Spleen (tissue), 7 donors: ENCODE measurements at regions not wholly inside any gene's neighbourhood (a gene's known extent, or its start where the extent isn't known, plus 50 kb on each side); places are given as distances from the start of the nearest gene placed in this dataset.

ENCODE experiments used
- CTCF ChIP-seq, 11 experiments: fragments of 200-600 bp in 7 of 11; fragments of 450-650 bp in 4 of 11; sonication (generic) in 4 of 11; IDR thresholded peaks in 8 of 11; conservative IDR thresholded peaks in 3 of 11; 1 replicate in 7 of 11; 2 replicates in 4 of 11; pipeline versions ENCODE4 v1.4.0 to v1.8.0; 2016 to 2021; ENCODE audit warnings: antibody characterized with exemption in 11 of 11, inconsistent platforms in 4 of 11, mild to moderate bottlenecking in 1 of 11
- POLR2A ChIP-seq, 3 donors: fragments of 450-650 bp; IDR thresholded peaks; one replicate each; pipeline ENCODE4 v1.5.1; 2017; ENCODE audit warnings: antibody characterized with exemption in 3 of 3, mild to moderate bottlenecking in 1 of 3
- POLR2AphosphoS5 ChIP-seq, 3 donors: sonication (generic); formaldehyde crosslinking; IDR thresholded peaks; one replicate each; pipeline ENCODE4 v1.5.1; 2017; ENCODE audit warnings: antibody characterized with exemption in 3 of 3
- donor health status: DM: no; HTN: no; CAD: no; lungs with moderate emphysema.
- donor health status: DM: no; HTN: no; CAD: no.
- donor health status: DM: no; HTN: no; CAD: no.

- TF ChIP-seq POLR2AphosphoS5 (IDR thresholded peaks at IDR 0.05) (no peak), CTCF (IDR thresholded peaks at IDR 0.05 in 8 of 11, conservative IDR thresholded peaks at IDR 0.05 in 3 of 11) (no peak), POLR2A (IDR thresholded peaks at IDR 0.05) (no peak)
Measured at GRCh38 chr5:120096413-120096812, 367.7 kb upstream of the PRR16 start.
